GM06990 (cell line): ENCODE measurements at regions not wholly inside any gene's neighbourhood (a gene's known extent, or its start where the extent isn't known, plus 50 kb on each side); places are given as distances from the start of the nearest gene placed in this dataset.

ENCODE experiments used
- DNase-seq: peaks from one replicate; pipeline ENCODE4 v3.0.0-alpha.2; 2011; ENCODE audit not compliant: insufficient read length; ENCODE audit errors: extremely low read depth
- H3K27me3 ChIP-seq: replicated peaks from 2 replicates; pipeline ENCODE4 v1.6.0; 2011; ENCODE audit warnings: low read length; ENCODE audit not compliant: control insufficient read depth, insufficient read depth
- H3K36me3 ChIP-seq: 2 replicates; pipeline ENCODE4 v1.5.1; 2011; ENCODE audit warnings: low read length; ENCODE audit not compliant: control insufficient read depth, insufficient read depth
- H3K4me3 ChIP-seq: replicated peaks from 2 replicates; pipeline ENCODE4 v1.5.1; 2011; ENCODE audit warnings: low read depth, mild to moderate bottlenecking, control low read depth, low read length
- CTCF ChIP-seq: IDR thresholded peaks from 2 replicates; pipeline ENCODE4 v1.5.1; 2011; ENCODE audit warnings: low read length, control low read depth, mild to moderate bottlenecking, inconsistent platforms; ENCODE audit not compliant: insufficient read depth, poor library complexity, severe bottlenecking

GRCh38 chr6:23910420-23910819 is 215.6 kb upstream of the NRSN1 start:
- no peak for DNase-seq
- Histone ChIP-seq H3K36me3 (no peaks in the 10 kb centered on the region), H3K27me3 (no peaks in the 10 kb centered on the region), H3K4me3 (no peak overlapping the region)
- no peak for TF ChIP-seq CTCF

DNA sequence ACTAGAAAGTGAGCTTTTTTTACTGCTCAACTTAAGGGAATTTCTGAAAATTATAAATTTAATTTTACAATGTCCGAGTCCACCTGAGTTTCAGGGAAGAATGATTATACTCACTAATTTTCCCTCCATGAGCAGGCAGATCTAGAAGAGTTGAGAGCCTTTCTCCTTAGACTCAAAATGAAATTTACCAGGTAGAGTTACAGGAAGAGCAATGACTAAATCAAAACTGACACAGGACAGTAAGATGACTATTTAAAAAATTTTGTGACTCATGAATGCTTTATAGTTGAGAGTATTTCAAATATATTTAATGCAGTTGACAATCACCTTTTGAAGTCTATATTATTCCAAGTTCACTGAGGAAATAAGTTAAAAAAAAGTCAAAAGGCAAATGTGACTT is 198.1 kb upstream of the NRSN1 start:
- no peak for TF ChIP-seq CTCF
- Histone ChIP-seq H3K4me3 (no peak overlapping the region), H3K27me3 (no peaks in the 10 kb centered on the region), H3K36me3 (no peaks in the 10 kb centered on the region)
- DNase-seq = no peak

- no peak for TF ChIP-seq CTCF
- Histone ChIP-seq H3K36me3 (no peaks in the 10 kb centered on the region), H3K4me3 (no peak overlapping the region), H3K27me3 (no peaks in the 10 kb centered on the region)
- DNase-seq = no peak
Measured at GRCh38 chr6:23929201-23929600, 196.8 kb upstream of the NRSN1 start.

- H3K27me3 ChIP-seq = no peaks in the 10 kb centered on the region
- DNase-seq = no peak
- no peak overlapping the region for H3K4me3 ChIP-seq
- TF ChIP-seq CTCF = no peak
- H3K36me3 ChIP-seq = no peaks in the 10 kb centered on the region
Measured at GRCh38 chr6:23940466-23940865, 185.5 kb upstream of the NRSN1 start.

- no peaks in the 10 kb centered on the region for H3K36me3 ChIP-seq
- no peak for DNase-seq
- H3K4me3 ChIP-seq = no peak overlapping the region
- H3K27me3 ChIP-seq = no peaks in the 10 kb centered on the region
- no peak for TF ChIP-seq CTCF
Measured at GRCh38 chr6:23951691-23952090, 174.3 kb upstream of the NRSN1 start.

DNA sequence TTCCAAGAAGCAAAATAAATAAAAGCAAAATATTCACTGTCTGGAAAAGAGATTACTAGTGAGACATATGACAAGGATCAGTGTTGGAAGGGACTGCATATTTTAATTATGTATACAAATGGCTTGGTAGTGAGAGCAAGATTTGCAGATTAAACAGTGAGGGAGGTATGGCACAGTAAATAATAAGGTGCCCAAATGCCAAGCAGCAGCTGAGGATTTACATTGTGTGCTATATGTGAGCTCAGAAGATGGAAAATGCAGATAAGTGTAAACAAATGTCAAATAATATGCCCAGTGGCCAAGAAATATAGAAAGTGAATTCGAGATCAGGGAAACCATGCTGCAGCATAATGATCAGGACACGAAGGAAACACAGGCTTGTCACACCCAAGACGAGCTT is 173.8 kb upstream of the NRSN1 start:
- H3K27me3 ChIP-seq = no peaks in the 10 kb centered on the region
- no peak overlapping the region for H3K4me3 ChIP-seq
- no peak for DNase-seq
- no peak for TF ChIP-seq CTCF
- H3K36me3 ChIP-seq = no peaks in the 10 kb centered on the region
